ENCODE measurements at regions not wholly inside any gene's neighbourhood (a gene's known extent, or its start where the extent isn't known, plus 50 kb on each side); places are given as distances from the start of the nearest gene placed in this dataset.

DNA sequence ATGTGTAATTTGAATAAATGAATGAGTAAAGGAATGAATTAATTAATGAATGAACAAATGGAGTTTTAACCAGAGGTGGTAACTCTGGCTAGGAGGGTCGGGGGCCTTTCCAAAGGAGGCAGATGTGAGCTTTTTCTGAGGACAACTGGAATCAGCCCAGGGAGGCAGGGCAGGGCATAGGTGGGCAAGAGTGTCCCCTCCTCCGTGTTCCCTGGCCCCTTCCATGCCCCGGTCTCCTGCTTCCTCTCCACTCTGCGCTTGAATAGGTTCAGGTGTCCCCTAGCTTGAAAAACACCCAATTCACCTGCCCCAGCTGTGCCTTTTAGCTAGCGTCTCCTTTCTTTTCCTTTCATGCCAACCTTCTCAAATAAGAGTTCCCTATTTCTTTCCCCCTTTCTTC, 473.1 kb downstream of the CDH26 start:
- no peak overlapping the region for H3K4me3 ChIP-seq (ENCODE audit: low read depth, low read length)
- TF ChIP-seq, protein P1, sequence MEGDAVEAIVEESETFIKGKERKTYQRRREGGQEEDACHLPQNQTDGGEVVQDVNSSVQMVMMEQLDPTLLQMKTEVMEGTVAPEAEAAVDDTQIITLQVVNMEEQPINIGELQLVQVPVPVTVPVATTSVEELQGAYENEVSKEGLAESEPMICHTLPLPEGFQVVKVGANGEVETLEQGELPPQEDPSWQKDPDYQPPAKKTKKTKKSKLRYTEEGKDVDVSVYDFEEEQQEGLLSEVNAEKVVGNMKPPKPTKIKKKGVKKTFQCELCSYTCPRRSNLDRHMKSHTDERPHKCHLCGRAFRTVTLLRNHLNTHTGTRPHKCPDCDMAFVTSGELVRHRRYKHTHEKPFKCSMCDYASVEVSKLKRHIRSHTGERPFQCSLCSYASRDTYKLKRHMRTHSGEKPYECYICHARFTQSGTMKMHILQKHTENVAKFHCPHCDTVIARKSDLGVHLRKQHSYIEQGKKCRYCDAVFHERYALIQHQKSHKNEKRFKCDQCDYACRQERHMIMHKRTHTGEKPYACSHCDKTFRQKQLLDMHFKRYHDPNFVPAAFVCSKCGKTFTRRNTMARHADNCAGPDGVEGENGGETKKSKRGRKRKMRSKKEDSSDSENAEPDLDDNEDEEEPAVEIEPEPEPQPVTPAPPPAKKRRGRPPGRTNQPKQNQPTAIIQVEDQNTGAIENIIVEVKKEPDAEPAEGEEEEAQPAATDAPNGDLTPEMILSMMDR (IDR thresholded peaks at IDR 0.05; ENCODE audit: insufficient read depth, low read depth, low read length), result no peak
- no peak for DNase-seq (ENCODE audit: low read depth)

DNA sequence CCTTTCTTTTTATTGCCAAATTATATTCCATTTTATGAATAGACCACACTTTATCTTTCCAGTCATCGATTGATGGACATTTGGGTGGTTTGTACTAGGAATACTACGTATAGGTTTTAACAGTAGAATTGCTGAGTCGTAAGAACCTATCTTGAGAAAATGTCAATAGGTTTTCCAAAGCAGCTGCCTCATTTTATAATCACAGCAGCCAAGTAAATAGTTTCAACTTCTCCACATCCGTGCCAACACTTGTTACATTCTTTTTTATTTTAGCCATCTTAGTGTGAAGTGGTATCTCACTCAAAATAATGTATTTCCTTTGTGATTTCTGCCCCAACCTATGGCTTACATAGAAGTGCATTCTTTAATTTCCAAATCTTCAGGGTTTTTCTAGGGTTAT, 479.2 kb downstream of the CDH26 start:
- H3K4me3 ChIP-seq (ENCODE audit: low read depth, low read length), result no peak overlapping the region
- no peak for DNase-seq (ENCODE audit: low read depth)
- TF ChIP-seq, protein P1 (IDR thresholded peaks at IDR 0.05; ENCODE audit: insufficient read depth, low read depth, low read length), result no peak

DNA sequence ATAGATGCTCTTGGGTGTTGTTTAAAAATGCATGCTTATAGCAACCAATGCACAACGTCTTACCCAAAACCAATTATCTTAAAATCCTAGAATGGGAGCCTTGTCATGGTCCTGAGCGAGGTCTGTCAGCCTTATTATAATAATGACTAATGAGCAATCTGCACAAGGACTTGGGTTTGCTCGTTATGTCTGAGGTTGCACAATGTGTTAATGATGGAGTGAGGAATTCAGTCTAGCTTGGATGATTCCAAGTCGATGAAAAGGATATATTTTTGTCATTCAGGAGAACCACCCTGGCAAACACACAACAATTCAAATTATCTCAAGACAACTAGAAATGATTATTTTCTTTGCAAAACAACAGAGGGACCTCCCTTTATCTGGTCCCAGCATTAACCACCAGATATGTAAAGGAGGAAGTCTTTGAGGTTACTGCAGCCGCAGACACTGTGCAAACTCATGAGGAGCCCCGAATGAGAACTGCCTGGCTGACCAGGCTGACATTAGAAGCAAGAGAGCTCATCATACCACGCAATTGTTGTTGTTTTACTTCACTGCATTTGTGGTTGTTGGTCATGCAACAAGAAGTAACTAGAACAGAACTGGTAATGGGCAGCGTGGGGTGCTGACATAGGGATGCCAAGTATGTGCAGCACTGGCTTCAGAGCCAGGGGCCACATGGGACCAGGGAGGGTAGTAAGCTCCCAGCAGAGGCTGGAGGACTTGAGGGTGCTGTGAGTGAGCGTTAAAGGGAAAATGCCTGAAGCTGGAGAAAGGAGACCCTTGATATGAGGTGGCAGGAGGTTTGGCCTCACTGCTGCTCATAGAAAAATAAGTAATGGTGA, 488.3 kb downstream of the CDH26 start:
- DNase-seq (ENCODE audit: low read depth), result no peak
- H3K4me3 ChIP-seq (ENCODE audit: low read depth, low read length), result no peak overlapping the region
- TF ChIP-seq, protein P1 (IDR thresholded peaks at IDR 0.05; ENCODE audit: insufficient read depth, low read depth, low read length), result no peak

DNA sequence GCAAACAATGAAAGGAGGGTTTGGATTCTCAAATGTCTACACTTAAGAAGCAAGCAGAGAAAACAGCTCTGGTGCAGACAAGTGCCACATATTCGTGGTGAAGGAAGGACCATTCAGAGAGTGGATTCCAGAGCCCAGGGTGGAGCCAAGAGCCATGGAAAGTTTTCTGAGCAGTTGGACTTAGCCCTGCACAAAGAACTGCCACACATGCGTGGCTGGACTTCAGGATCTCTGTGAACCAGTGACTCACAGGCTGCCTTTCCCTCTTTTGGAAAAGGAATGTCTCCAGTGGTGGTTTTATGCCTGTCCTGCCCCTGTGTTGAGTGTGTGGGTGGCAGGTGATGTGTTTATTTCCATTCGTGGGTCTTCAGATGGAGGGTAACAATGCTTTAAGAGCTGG, 489.5 kb downstream of the CDH26 start:
- no peak overlapping the region for H3K4me3 ChIP-seq (ENCODE audit: low read depth, low read length)
- TF ChIP-seq, protein P1 (IDR thresholded peaks at IDR 0.05; ENCODE audit: insufficient read depth, low read depth, low read length), result no peak
- no peak for DNase-seq (ENCODE audit: low read depth)

DNA sequence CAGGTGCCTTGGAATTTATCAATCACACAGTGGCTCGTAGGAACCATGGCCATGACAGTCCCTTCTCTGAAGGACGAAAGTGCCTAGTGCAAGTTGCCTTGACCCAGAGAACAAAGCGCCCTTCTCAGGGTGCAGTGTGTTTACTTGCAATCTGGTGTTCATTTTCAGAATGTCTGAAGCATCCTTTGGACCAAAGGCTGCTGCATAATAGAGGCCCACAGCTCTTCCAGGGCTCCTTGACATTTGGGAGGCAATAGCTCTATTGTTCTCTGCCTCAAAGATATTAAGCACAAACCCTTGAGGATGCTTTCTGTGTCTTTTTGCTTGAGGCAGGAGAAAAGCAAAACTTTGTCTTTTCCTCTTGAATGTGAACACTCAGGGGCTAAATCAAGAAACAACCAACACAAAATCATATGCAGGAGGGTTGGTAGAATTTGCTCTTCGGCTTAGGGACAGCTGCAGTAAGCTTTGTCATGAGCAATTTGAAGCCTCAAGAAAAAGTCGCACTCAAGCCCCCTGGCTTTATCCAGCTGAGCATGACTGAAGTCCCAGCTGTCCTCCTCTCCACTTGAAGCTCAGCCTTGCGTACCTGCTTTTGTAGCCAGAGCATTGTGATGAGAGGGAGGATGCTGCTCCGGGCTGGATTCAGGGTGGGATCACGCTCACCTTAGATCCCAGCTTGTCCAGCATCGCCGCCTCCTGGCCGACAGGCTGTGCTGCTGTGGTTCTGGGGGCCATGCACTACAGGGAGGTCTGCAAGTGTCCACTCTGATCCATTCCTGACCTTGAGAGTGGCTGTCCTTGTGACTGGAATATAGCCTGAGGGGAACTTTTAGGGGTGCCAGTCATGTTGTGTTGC, 495.4 kb downstream of the CDH26 start:
- no peak for DNase-seq (ENCODE audit: low read depth)
- TF ChIP-seq, protein P1 (IDR thresholded peaks at IDR 0.05; ENCODE audit: insufficient read depth, low read depth, low read length), result no peak
- H3K4me3 ChIP-seq (ENCODE audit: low read depth, low read length), result no peak overlapping the region

DNA sequence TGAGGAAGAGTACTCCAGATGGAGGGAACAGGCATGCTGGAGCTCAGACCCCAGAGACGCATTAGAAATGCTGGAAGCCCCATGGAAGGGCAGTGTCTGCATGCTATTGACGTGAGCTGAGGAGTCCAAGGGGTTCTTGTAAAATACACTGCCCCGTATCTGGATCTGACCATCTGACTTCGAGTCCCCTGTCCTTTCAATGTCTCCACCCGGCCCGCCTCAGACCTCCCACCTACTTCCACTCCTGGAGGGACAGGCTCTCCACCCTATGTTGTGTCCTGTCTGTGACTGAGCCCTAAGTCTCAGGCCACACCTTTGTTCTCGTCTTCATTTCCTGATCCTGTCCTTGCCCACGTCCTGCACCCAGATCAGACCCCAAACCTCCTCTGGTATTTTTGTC, 496.3 kb downstream of the CDH26 start:
- H3K4me3 ChIP-seq (ENCODE audit: low read depth, low read length), result no peak overlapping the region
- TF ChIP-seq, protein P1 (IDR thresholded peaks at IDR 0.05; ENCODE audit: insufficient read depth, low read depth, low read length), result no peak
- no peak for DNase-seq (ENCODE audit: low read depth)
